ENCODE measurements at regions not wholly inside any gene's neighbourhood (a gene's known extent, or its start where the extent isn't known, plus 50 kb on each side); places are given as distances from the start of the nearest gene placed in this dataset.

GRCh38 chr20:22684072-22684762 lies 99.8 kb upstream of the FOXA2 start:
- DNase-seq (ENCODE audit: extremely low spot score), result peak; percentile 70
- POLR2A ChIA-PET, result no interaction called here
- CTCF ChIA-PET, result interaction anchor here (0.6 to 9.1 kb wide), 23 partner anchors 10 to 964 kb away, joined by 3 to 77 read pairs (median 3); no protein-coding TSS in a partner anchor
- TF ChIP-seq CTCF (IDR thresholded peaks at IDR 0.05; ENCODE audit: control extremely low read depth, extremely low read depth, low read depth, missing control alignments), result peak; percentile 77

GRCh38 chr20:22684763-22685443 lies 100.5 kb upstream of the FOXA2 start:
- POLR2A ChIA-PET, result no interaction called here
- DNase-seq (ENCODE audit: extremely low spot score), result no peak
- TF ChIP-seq CTCF (IDR thresholded peaks at IDR 0.05; ENCODE audit: control extremely low read depth, extremely low read depth, low read depth, missing control alignments), result no peak
- CTCF ChIA-PET, result interaction anchor here (0.7 to 9.1 kb wide), 12 partner anchors 9 to 351 kb away, joined by 3 to 77 read pairs (median 4); no protein-coding TSS in a partner anchor

- ChIA-PET POLR2A (no interaction called here), CTCF (interaction anchor here (1.6 to 9.1 kb wide), 4 partner anchors 8 to 345 kb away, joined by 3 to 77 read pairs (median 39); no protein-coding TSS in a partner anchor)
- no peak for DNase-seq (ENCODE audit: extremely low spot score)
- no peak for TF ChIP-seq CTCF (IDR thresholded peaks at IDR 0.05; ENCODE audit: control extremely low read depth, extremely low read depth, low read depth, missing control alignments)
Observed at GRCh38 chr20:22686097-22686496, 101.7 kb upstream of the FOXA2 start.

- DNase-seq (ENCODE audit: extremely low spot score), result no peak
- TF ChIP-seq CTCF (IDR thresholded peaks at IDR 0.05; ENCODE audit: control extremely low read depth, extremely low read depth, low read depth, missing control alignments), result no peak
- ChIA-PET CTCF (interaction anchor here (0.8 to 4.9 kb wide), 3 partner anchors 8 to 653 kb away, joined by 4 to 77 read pairs (median 5); no protein-coding TSS in a partner anchor), POLR2A (no interaction called here)
Observed at GRCh38 chr20:22687676-22688349, 103.4 kb upstream of the FOXA2 start.

- no peak for TF ChIP-seq CTCF (IDR thresholded peaks at IDR 0.05; ENCODE audit: control extremely low read depth, extremely low read depth, low read depth, missing control alignments)
- DNase-seq (ENCODE audit: extremely low spot score), result no peak
Observed at GRCh38 chr20:22688485-22688884, 104.1 kb upstream of the FOXA2 start.

GRCh38 chr20:22689266-22689665 lies 104.9 kb upstream of the FOXA2 start:
- TF ChIP-seq CTCF (IDR thresholded peaks at IDR 0.05; ENCODE audit: control extremely low read depth, extremely low read depth, low read depth, missing control alignments), result no peak
- CTCF ChIA-PET, result interaction anchor here (0.6 to 9.1 kb wide), 9 partner anchors 7 to 752 kb away, joined by 3 to 72 read pairs (median 30); no protein-coding TSS in a partner anchor
- DNase-seq (ENCODE audit: extremely low spot score), result no peak
- POLR2A ChIA-PET, result no interaction called here

More at GRCh38 chr20:22688485-22688884, 104.1 kb upstream of the FOXA2 start:
- POLR2A ChIA-PET, result no interaction called here
- CTCF ChIA-PET, result interaction anchor here (1.1 to 5.6 kb wide), 5 partner anchors 13 to 652 kb away, joined by 3 to 55 read pairs (median 5); no protein-coding TSS in a partner anchor

Measured in GM10248 (cell line).